ENCODE measurements at regions not wholly inside any gene's neighbourhood (a gene's known extent, or its start where the extent isn't known, plus 50 kb on each side); places are given as distances from the start of the nearest gene placed in this dataset.

- TF ChIP-seq CTCF (conservative IDR thresholded peaks at IDR 0.05; ENCODE audit: low read depth, low read length) (no peak), EZH2 (IDR thresholded peaks at IDR 0.05; ENCODE audit: low read length, unreplicated experiment) (no peak), EZH2phosphoT487 (IDR thresholded peaks at IDR 0.05; ENCODE audit: borderline replicate concordance, low read length) (no peak)
Observed at GRCh38 chr9:14498824-14499223, 184.9 kb upstream of the NFIB start.

All from PC-3 (cell line).